ENCODE measurements at regions not wholly inside any gene's neighbourhood (a gene's known extent, or its start where the extent isn't known, plus 50 kb on each side); places are given as distances from the start of the nearest gene placed in this dataset.

DNA sequence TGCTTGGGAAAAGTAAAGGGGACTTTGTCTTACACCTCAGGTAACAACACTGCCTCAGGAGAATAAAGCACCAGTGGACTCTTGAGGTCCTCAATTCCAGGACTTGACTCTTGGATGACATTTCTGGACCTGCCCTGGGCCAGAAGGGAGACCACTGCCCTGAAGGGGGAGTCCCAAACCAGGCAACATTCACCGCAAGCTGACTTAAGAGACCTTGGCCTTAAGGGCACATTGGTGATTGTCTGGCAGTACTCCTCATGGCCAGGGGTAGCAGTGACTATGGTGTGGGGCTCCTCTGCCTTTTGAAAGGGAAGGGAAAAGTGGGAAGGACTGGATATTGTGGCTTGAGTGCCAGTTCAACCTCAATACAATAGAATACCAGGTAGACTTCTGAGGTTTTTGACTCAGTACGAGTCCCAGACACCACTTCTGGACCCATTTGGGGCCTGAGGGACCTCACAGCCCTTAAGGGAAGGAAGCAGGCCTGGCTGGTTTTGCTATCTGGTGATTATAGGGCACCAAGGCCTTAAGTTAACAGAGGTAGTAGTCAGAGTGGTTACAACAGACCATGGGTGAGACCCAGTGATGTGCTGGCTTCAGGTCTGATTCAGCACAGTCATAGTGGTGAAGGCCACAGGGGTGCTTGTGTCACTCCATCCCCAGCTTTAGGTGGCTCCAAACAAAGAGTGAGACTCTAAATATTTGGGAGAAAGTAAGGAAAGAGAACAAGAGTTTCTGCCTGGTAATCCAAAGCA, 121.2 kb upstream of the TET2 start:
- no peaks in the 10 kb centered on the region for H3K9me3 Mint-ChIP-seq
- H3K4me3 Mint-ChIP-seq = no peak overlapping the region
- DNase-seq (ENCODE audit: extremely low spot score, unreplicated experiment) = no peak
- peaks cover 3% of the 10 kb centered on the region for H3K27me3 Mint-ChIP-seq
- H3K36me3 Mint-ChIP-seq = no peaks in the 10 kb centered on the region
- H3K4me1 Mint-ChIP-seq (ENCODE audit: unreplicated experiment) = no peaks in the 10 kb centered on the region
- TF ChIP-seq, protein P1, sequence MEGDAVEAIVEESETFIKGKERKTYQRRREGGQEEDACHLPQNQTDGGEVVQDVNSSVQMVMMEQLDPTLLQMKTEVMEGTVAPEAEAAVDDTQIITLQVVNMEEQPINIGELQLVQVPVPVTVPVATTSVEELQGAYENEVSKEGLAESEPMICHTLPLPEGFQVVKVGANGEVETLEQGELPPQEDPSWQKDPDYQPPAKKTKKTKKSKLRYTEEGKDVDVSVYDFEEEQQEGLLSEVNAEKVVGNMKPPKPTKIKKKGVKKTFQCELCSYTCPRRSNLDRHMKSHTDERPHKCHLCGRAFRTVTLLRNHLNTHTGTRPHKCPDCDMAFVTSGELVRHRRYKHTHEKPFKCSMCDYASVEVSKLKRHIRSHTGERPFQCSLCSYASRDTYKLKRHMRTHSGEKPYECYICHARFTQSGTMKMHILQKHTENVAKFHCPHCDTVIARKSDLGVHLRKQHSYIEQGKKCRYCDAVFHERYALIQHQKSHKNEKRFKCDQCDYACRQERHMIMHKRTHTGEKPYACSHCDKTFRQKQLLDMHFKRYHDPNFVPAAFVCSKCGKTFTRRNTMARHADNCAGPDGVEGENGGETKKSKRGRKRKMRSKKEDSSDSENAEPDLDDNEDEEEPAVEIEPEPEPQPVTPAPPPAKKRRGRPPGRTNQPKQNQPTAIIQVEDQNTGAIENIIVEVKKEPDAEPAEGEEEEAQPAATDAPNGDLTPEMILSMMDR (conservative IDR thresholded peaks at IDR 0.05) = no peak
- no peak overlapping the region for H3K27ac Mint-ChIP-seq

DNA sequence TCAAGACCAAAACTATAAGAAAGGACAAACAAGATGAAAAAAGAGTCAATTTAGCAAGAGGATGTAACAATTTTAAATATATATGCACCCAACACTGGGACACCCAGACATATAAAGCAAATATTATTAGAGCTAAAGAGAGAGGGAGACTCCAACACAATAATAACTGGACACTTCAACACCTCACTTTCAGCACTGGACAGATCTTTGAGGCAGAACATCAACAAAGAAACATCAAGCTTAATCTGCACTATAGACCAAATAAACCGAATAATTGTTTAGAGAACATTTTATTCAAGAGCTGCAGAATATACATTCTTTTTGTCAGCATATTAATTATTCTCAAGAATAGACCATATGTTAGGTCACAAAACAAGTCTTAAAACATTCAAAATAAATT, 109.7 kb upstream of the TET2 start:
- H3K27ac Mint-ChIP-seq = no peak overlapping the region
- H3K27me3 Mint-ChIP-seq = peaks cover 3% of the 10 kb centered on the region
- no peaks in the 10 kb centered on the region for H3K36me3 Mint-ChIP-seq
- TF ChIP-seq, protein P1 (conservative IDR thresholded peaks at IDR 0.05) = no peak
- no peaks in the 10 kb centered on the region for H3K4me1 Mint-ChIP-seq (ENCODE audit: unreplicated experiment)
- H3K4me3 Mint-ChIP-seq = no peak overlapping the region
- H3K9me3 Mint-ChIP-seq = no peaks in the 10 kb centered on the region
- DNase-seq (ENCODE audit: extremely low spot score, unreplicated experiment) = no peak

DNA sequence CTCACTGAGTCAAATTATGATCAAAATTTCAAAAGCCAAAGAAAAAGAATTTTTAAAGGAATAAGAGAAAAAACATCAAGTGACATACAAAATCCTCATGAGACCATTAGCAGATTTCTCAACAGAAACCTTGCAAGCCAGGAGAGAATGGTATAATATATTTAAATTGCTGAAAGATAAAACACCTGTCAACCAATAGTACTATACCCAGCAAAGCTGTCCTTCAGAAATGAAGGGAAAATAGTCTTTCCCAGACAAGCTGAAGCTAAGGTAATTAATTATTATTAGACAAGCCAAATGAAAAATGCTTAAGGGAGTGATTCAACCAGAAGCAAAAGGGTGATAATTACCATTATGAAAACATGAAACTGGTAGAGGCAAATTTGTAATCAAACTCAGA, 104.2 kb upstream of the TET2 start:
- Mint-ChIP-seq H3K4me3 (no peak overlapping the region), H3K9me3 (peaks cover 4% of the 10 kb centered on the region), H3K4me1 (ENCODE audit: unreplicated experiment) (no peaks in the 10 kb centered on the region), H3K27ac (no peak overlapping the region), H3K27me3 (no peaks in the 10 kb centered on the region), H3K36me3 (no peaks in the 10 kb centered on the region)
- TF ChIP-seq, protein P1 (conservative IDR thresholded peaks at IDR 0.05) = no peak
- DNase-seq (ENCODE audit: extremely low spot score, unreplicated experiment) = no peak

DNA sequence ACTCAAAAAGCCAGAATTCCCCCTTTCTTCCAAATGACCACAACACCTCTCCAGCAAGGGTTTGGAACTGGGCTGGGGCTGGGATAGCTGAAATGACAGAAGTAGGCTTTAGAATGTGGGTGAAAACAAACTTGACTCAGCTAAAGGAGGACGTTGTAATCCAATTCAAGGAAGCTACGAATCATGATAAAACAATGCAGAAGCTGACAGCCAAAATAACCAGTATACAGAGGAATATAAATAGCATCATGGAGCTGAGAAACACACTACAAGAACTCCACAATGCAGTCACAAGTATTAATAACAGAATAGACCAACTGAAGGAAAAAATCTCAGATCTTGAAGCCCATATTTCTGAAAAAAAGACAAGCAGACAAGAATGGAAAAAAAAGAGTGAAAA, 95.8 kb upstream of the TET2 start:
- Mint-ChIP-seq H3K4me3 (no peak overlapping the region), H3K27me3 (peaks cover 4% of the 10 kb centered on the region), H3K36me3 (no peaks in the 10 kb centered on the region), H3K27ac (no peak overlapping the region), H3K9me3 (no peaks in the 10 kb centered on the region), H3K4me1 (ENCODE audit: unreplicated experiment) (no peaks in the 10 kb centered on the region)
- TF ChIP-seq, protein P1 (conservative IDR thresholded peaks at IDR 0.05) = no peak
- no peak for DNase-seq (ENCODE audit: extremely low spot score, unreplicated experiment)

DNA sequence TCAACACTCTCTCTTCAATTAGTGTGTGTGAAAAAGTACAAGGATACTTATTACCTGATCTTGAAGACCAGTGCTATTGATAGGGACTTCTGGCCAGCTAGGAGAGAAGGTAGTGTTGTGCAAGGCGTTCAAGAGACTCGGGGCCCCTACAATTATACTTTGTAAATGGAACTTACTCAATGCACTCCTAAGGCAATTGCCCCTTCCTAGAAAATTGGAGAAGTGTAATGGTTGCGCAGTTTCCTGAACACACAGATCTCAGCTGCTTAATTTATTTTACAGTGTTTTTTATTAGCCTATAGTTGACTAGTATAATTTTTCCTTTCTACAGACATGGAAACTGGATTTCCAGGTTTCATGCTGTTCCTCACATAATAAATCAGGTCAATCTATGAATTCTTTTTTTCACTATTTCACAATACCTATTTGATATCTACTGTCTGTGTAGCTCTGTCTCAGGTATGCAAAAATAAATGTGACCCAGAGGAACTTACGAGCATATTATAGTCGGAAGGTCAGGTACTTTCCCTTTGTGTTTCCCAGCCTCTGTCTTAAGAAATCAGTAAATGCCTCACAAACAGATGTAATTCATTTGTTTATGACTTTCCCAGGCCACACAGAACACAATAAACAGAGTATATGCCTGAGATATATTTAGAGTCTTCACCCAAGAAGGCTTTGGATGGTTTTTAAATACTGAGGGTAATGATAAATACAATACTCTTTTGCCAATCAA, 89.1 kb upstream of the TET2 start:
- Mint-ChIP-seq H3K27ac (no peak overlapping the region), H3K27me3 (no peaks in the 10 kb centered on the region), H3K4me3 (no peak overlapping the region), H3K36me3 (no peaks in the 10 kb centered on the region), H3K4me1 (ENCODE audit: unreplicated experiment) (peaks cover 15% of the 10 kb centered on the region), H3K9me3 (peaks cover 8% of the 10 kb centered on the region)
- TF ChIP-seq, protein P1 (conservative IDR thresholded peaks at IDR 0.05) = no peak
- no peak for DNase-seq (ENCODE audit: extremely low spot score, unreplicated experiment)
